Colonic mucosa (tissue), 4 donors: ENCODE measurements at regions not wholly inside any gene's neighbourhood (a gene's known extent, or its start where the extent isn't known, plus 50 kb on each side); places are given as distances from the start of the nearest gene placed in this dataset.

Source experiments
- DNase-seq: peaks from one replicate; pipeline ENCODE4 v3.0.0-alpha.2; 2020
- H3K27ac ChIP-seq: fragments of 200-600 bp; one replicate; pipeline ENCODE4 v1.8.0; 2021
- H3K27me3 ChIP-seq: fragments of 200-600 bp; one replicate; pipeline ENCODE4 v1.8.0; 2021
- H3K36me3 ChIP-seq: fragments of 200-600 bp; one replicate; pipeline ENCODE4 v1.8.0; 2021
- H3K4me1 ChIP-seq: fragments of 200-600 bp; one replicate; pipeline ENCODE4 v1.8.0; 2021; ENCODE audit warnings: mild to moderate bottlenecking
- H3K4me3 ChIP-seq: fragments of 200-600 bp; one replicate; pipeline ENCODE4 v1.8.0; 2021
- H3K9ac ChIP-seq, 2 donors: one replicate each; pipeline ENCODE4 v1.7.0; 2013; ENCODE audit warnings: control low read depth in 2 of 2, low read depth in 2 of 2, low read length in 2 of 2
- H3K9me3 ChIP-seq: fragments of 200-600 bp; one replicate; pipeline ENCODE4 v1.8.0; 2021
- CTCF ChIP-seq: fragments of 200-600 bp; IDR thresholded peaks from one replicate; pipeline ENCODE4 v1.8.0; 2022; ENCODE audit warnings: antibody characterized with exemption, mild to moderate bottlenecking
- intact Hi-C: fragments of 100-400 bp; cut with DNase I; formaldehyde crosslinking; loops from one replicate; pipeline ENCODE4 v1.14.1; 2022
- donor health status: healthy.
- donor health status: DM: no; HTN: no; CAD: no.
- donor health status: DM: no; HTN: no; CAD: no.

- no peaks in the 10 kb centered on the region for H3K9me3 ChIP-seq
- H3K27ac ChIP-seq = no peak overlapping the region
- H3K27me3 ChIP-seq = no peaks in the 10 kb centered on the region
- intact Hi-C loops = no loop called here
- no peaks in the 10 kb centered on the region for H3K4me1 ChIP-seq
- no peak overlapping the region for H3K4me3 ChIP-seq
- no peak for TF ChIP-seq CTCF
- H3K36me3 ChIP-seq = no peaks in the 10 kb centered on the region
- DNase-seq = no peak
- no peak overlapping the region for H3K9ac ChIP-seq
Measured at GRCh38 chr6:51384736-51385135, 566.1 kb downstream of the TFAP2B start.

DNA sequence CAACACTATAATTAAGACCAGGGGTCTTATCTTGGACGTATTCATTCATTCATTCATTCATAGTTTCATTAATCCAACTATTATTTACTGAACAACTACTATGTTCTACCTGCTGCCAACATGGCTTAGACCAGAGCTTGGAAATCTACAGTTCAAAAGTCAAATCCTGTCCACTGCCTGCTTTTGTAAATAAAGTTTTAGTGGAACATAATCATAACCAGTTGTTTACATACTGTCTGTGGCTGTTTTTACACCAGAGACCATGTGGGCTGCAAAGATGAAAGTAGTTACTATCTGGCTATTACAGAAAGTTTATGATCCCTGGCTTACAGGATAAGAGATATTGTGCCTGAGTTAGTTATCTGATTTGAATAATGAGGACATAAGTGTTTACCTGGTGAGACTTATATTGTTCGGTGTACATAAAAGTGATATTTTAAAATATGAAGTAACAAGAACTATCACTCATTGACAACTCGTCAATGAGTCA is 567.7 kb downstream of the TFAP2B start:
- H3K4me3 ChIP-seq = no peak overlapping the region
- no peaks in the 10 kb centered on the region for H3K36me3 ChIP-seq
- no peak overlapping the region for H3K9ac ChIP-seq
- intact Hi-C loops = no loop called here
- H3K27ac ChIP-seq = no peak overlapping the region
- no peaks in the 10 kb centered on the region for H3K9me3 ChIP-seq
- no peak for DNase-seq
- no peak for TF ChIP-seq CTCF
- no peaks in the 10 kb centered on the region for H3K27me3 ChIP-seq
- H3K4me1 ChIP-seq = no peaks in the 10 kb centered on the region

- intact Hi-C loops = no loop called here
- H3K9me3 ChIP-seq = no peaks in the 10 kb centered on the region
- no peaks in the 10 kb centered on the region for H3K4me1 ChIP-seq
- no peak overlapping the region for H3K4me3 ChIP-seq
- H3K36me3 ChIP-seq = no peaks in the 10 kb centered on the region
- no peaks in the 10 kb centered on the region for H3K27me3 ChIP-seq
- no peak for TF ChIP-seq CTCF
- no peak overlapping the region for H3K9ac ChIP-seq
- H3K27ac ChIP-seq = no peak overlapping the region
- no peak for DNase-seq
Measured at GRCh38 chr6:51387907-51388306, 569.2 kb downstream of the TFAP2B start.

- Histone ChIP-seq H3K4me3 (no peak overlapping the region), H3K36me3 (no peaks in the 10 kb centered on the region), H3K27me3 (no peaks in the 10 kb centered on the region), H3K27ac (no peak overlapping the region), H3K9me3 (no peaks in the 10 kb centered on the region), H3K4me1 (no peaks in the 10 kb centered on the region), H3K9ac (no peak overlapping the region)
- no peak for DNase-seq
- intact Hi-C loops = no loop called here
- no peak for TF ChIP-seq CTCF
Measured at GRCh38 chr6:51394061-51394460, 575.4 kb downstream of the TFAP2B start.

DNA sequence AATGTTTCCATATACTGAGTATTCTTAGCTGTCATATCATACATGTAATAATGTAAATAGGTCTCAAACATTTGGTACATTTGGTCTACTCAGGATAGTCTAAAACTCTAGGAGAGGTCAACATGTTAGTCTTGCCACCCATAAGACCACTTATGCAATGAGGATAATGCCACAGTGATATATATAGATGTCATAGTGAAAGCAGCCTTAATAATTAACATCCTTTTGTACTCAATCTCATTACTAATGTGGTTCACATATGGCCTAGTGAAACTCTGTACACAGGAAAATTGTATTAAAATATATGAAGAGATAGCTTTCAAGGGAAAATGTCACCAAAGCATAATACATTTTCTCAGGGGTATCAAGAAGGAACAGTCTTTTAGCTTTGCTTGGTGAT is 577.9 kb downstream of the TFAP2B start:
- H3K4me3 ChIP-seq = no peak overlapping the region
- no peaks in the 10 kb centered on the region for H3K27me3 ChIP-seq
- no peaks in the 10 kb centered on the region for H3K4me1 ChIP-seq
- H3K9me3 ChIP-seq = no peaks in the 10 kb centered on the region
- DNase-seq = no peak
- H3K36me3 ChIP-seq = no peaks in the 10 kb centered on the region
- no peak overlapping the region for H3K9ac ChIP-seq
- intact Hi-C loops = no loop called here
- no peak for TF ChIP-seq CTCF
- H3K27ac ChIP-seq = no peak overlapping the region
